ENCODE measurements at regions not wholly inside any gene's neighbourhood (a gene's known extent, or its start where the extent isn't known, plus 50 kb on each side); places are given as distances from the start of the nearest gene placed in this dataset.

- ChIA-PET POLR2A (no interaction called here), CTCF (no interaction called here)
- no peak for DNase-seq (ENCODE audit: extremely low spot score)
- TF ChIP-seq CTCF (IDR thresholded peaks at IDR 0.05; ENCODE audit: control extremely low read depth, extremely low read depth, low read depth, missing control alignments): no peak
Measured at GRCh38 chr15:60079210-60079609, 75.1 kb downstream of the FOXB1 start.

GRCh38 chr15:60081976-60082375 lies 77.9 kb downstream of the FOXB1 start:
- DNase-seq (ENCODE audit: extremely low spot score): no peak
- TF ChIP-seq CTCF (IDR thresholded peaks at IDR 0.05; ENCODE audit: control extremely low read depth, extremely low read depth, low read depth, missing control alignments): no peak
- CTCF ChIA-PET: no interaction called here
- POLR2A ChIA-PET: no interaction called here

DNA sequence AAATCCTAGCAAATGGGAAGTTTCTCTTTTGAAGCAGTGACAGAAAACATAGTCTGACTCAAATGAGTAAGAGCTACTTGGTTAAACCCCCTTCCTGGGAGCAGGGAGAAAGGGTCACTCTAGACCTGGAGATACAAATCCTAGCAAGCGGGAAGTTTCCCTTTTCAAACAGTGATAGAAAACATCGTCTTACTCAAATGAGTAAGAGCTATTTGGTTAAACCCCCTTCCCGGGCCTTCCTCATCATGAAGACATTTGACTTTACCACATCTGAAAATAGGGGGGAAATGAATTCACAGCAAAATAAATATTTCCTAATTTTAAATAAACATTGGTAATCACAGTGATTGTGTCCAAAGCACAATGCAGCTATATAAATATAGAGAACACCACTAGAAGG lies 79.2 kb downstream of the FOXB1 start:
- no peak for TF ChIP-seq CTCF (IDR thresholded peaks at IDR 0.05; ENCODE audit: control extremely low read depth, extremely low read depth, low read depth, missing control alignments)
- ChIA-PET POLR2A (no interaction called here), CTCF (interaction anchor here (1.1 to 1.3 kb wide), 2 partner anchors 12 to 165 kb away, joined by 3 to 4 read pairs; no protein-coding TSS in a partner anchor)
- DNase-seq (ENCODE audit: extremely low spot score): no peak

DNA sequence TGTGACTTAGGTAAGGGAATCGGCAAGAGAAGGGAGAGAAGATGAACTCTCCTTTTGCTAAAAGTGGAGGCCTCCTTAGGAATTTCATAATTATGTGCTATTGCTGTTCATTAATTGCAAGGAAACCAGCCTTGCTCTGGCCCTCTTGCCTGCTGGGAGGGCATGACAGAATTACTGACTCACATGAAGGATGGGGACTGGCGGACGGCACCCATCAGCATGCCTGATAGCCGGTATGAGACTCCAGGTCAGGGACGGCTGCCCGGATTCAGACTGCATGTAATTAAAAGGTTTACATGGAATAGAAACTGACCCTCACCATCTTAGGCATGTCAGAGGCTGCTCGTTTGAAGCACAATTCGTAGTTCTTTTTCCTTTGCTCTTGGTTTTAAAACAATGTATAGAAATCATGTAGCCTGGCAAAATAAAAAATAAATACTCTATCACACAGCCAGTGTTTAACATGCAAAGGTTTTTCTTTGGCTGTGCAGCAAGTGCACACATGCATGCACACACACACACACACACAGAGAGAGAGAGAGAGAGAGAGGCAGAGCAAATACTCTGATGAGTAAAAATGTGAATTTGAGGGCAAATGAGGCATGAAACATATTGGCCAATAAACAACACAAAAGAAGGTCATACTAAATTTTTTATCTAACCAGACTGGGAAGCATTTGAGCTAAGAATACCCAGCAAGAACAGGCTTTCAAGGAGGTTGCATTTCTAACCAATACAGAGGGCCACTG lies 82.7 kb downstream of the FOXB1 start:
- POLR2A ChIA-PET: no interaction called here
- no peak for TF ChIP-seq CTCF (IDR thresholded peaks at IDR 0.05; ENCODE audit: control extremely low read depth, extremely low read depth, low read depth, missing control alignments)
- CTCF ChIA-PET: interaction anchor here (1.2 kb wide), 1 partner anchor 16 kb away, joined by 6 read pairs; no protein-coding TSS in a partner anchor
- no peak for DNase-seq (ENCODE audit: extremely low spot score)

GRCh38 chr15:60087561-60087960 lies 83.5 kb downstream of the FOXB1 start:
- POLR2A ChIA-PET: no interaction called here
- no peak for TF ChIP-seq CTCF (IDR thresholded peaks at IDR 0.05; ENCODE audit: control extremely low read depth, extremely low read depth, low read depth, missing control alignments)
- DNase-seq (ENCODE audit: extremely low spot score): no peak
- CTCF ChIA-PET: interaction anchor here (1.2 kb wide), 1 partner anchor 17 kb away, joined by 6 read pairs; no protein-coding TSS in a partner anchor

- ChIA-PET CTCF (no interaction called here), POLR2A (no interaction called here)
- no peak for DNase-seq (ENCODE audit: extremely low spot score)
- TF ChIP-seq CTCF (IDR thresholded peaks at IDR 0.05; ENCODE audit: control extremely low read depth, extremely low read depth, low read depth, missing control alignments): no peak
Measured at GRCh38 chr15:60090747-60091146, 86.6 kb downstream of the FOXB1 start.
